Mesendoderm (in vitro differentiated cells): ENCODE measurements at regions not wholly inside any gene's neighbourhood (a gene's known extent, or its start where the extent isn't known, plus 50 kb on each side); places are given as distances from the start of the nearest gene placed in this dataset.

Experiments
- DNase-seq: peaks from one replicate; pipeline ENCODE4 v3.0.0; 2013
- H2AK5ac ChIP-seq: 2 replicates; pipeline ENCODE4 v1.6.1; 2013; ENCODE audit warnings: low read length, inconsistent platforms
- H2BK120ac ChIP-seq: 2 replicates; pipeline ENCODE4 v1.6.1; 2013; ENCODE audit warnings: low read depth, mild to moderate bottlenecking, low read length, moderate library complexity, mixed read lengths
- H2BK15ac ChIP-seq: replicated peaks from 2 replicates; pipeline ENCODE4 v1.6.1; 2013; ENCODE audit warnings: low read depth, mild to moderate bottlenecking, moderate library complexity
- H2BK5ac ChIP-seq: 2 replicates; pipeline ENCODE4 v1.6.1; 2013; ENCODE audit warnings: low read length, inconsistent platforms
- H3K18ac ChIP-seq: 2 replicates; pipeline ENCODE4 v1.6.1; 2013; ENCODE audit warnings: mild to moderate bottlenecking, low read length, mixed read lengths
- H3K23ac ChIP-seq: one replicate; pipeline ENCODE4 v1.6.1; 2013; ENCODE audit warnings: low read length
- H3K27ac ChIP-seq: 2 replicates; pipeline ENCODE4 v1.5.1; 2013; ENCODE audit warnings: low read depth, mild to moderate bottlenecking, inconsistent platforms, low read length, moderate library complexity
- H3K27me3 ChIP-seq: 2 replicates; pipeline ENCODE4 v1.6.1; 2013; ENCODE audit warnings: low read length, control low read depth, mild to moderate bottlenecking, inconsistent platforms; ENCODE audit not compliant: insufficient read depth, poor library complexity
- H3K36me3 ChIP-seq: 2 replicates; pipeline ENCODE4 v1.6.1; 2013; ENCODE audit warnings: low read length, inconsistent platforms; ENCODE audit not compliant: control insufficient read depth, insufficient read depth
- H3K4ac ChIP-seq: one replicate; pipeline ENCODE4 v1.6.1; 2013; ENCODE audit warnings: low read depth, mild to moderate bottlenecking, low read length, moderate library complexity
- H3K4me1 ChIP-seq: 2 replicates; pipeline ENCODE4 v1.6.1; 2013; ENCODE audit warnings: low read depth, low read length, inconsistent platforms; ENCODE audit not compliant: control insufficient read depth
- H3K4me2 ChIP-seq: 2 replicates; pipeline ENCODE4 v1.6.1; 2013; ENCODE audit warnings: low read length
- H3K4me3 ChIP-seq: 2 replicates; pipeline ENCODE4 v1.5.1; 2013; ENCODE audit warnings: mild to moderate bottlenecking, low read length
- H3K56ac ChIP-seq: one replicate; pipeline ENCODE4 v1.6.1; 2013; ENCODE audit warnings: low read length
- H3K79me1 ChIP-seq: 2 replicates; pipeline ENCODE4 v1.6.1; 2013; ENCODE audit warnings: low read length, inconsistent platforms
- H3K79me2 ChIP-seq: 2 replicates; pipeline ENCODE4 v1.6.1; 2013; ENCODE audit warnings: mild to moderate bottlenecking, low read length; ENCODE audit not compliant: control insufficient read depth, insufficient read depth
- H3K9ac ChIP-seq: 2 replicates; pipeline ENCODE4 v1.6.1; 2013; ENCODE audit warnings: low read length, inconsistent platforms
- H4K5ac ChIP-seq: one replicate; pipeline ENCODE4 v1.6.1; 2013; ENCODE audit warnings: low read length
- H4K8ac ChIP-seq: one replicate; pipeline ENCODE4 v1.6.1; 2013; ENCODE audit warnings: low read depth, mild to moderate bottlenecking, control low read depth, low read length, moderate library complexity
- WGBS: extraction: QIAGEN DNeasy Blood & Tissue Kit; methylation state at CpG from one replicate; pipeline ENCODE4 v1.1.7; 2013; ENCODE audit warnings: low lambda C conversion rate, missing lambda C conversion rate; ENCODE audit not compliant: insufficient coverage; ENCODE audit errors: extremely low coverage; 5-methylcytosine and 5-hydroxymethylcytosine counted together

DNA sequence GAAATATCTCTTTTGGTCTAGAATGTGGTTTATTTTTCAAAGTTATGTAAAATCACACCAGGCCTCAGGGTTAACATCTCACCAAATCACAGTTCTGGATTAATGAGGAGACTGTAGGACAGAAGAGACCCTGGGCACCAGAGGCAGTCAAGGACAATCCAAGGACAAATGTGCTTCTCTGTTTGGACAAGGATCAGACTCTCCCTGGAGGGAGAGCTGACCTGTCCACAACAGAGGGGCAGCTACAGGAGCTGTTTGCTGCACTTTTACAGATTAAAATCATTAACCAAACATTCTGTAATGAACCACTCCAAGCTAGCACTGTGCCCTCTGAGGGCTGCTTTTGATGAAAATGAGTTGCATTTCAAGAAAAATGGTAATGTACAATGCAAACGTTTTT, 690.6 kb upstream of the SLC8A1 start:
- Histone ChIP-seq H3K27ac (no peak overlapping the region), H3K36me3 (no peaks in the 10 kb centered on the region), H3K4ac (no peak overlapping the region), H3K56ac (no peak overlapping the region), H3K79me2 (no peaks in the 10 kb centered on the region), H3K23ac (no peak overlapping the region), H2BK5ac (no peak overlapping the region), H4K5ac (no peak overlapping the region), H2BK120ac (no peak overlapping the region), H3K18ac (no peak overlapping the region), H3K4me3 (no peak overlapping the region), H3K9ac (no peak overlapping the region), H3K4me1 (no peaks in the 10 kb centered on the region), H2AK5ac (no peak overlapping the region), H3K79me1 (no peaks in the 10 kb centered on the region), H2BK15ac (no peak overlapping the region), H3K4me2 (no peak overlapping the region), H4K8ac (no peak overlapping the region), H3K27me3 (no peaks in the 10 kb centered on the region)
- no CpG with 5 or more reads among the region's 1 CpG for WGBS
- no peak for DNase-seq

GRCh38 chr2:41145066-41145465, 693.2 kb upstream of the SLC8A1 start:
- H3K27me3 ChIP-seq: no peaks in the 10 kb centered on the region
- H2BK5ac ChIP-seq: no peak overlapping the region
- H2BK15ac ChIP-seq: no peak overlapping the region
- H3K36me3 ChIP-seq: no peaks in the 10 kb centered on the region
- H3K23ac ChIP-seq: no peak overlapping the region
- H3K18ac ChIP-seq: no peak overlapping the region
- H3K4me1 ChIP-seq: no peaks in the 10 kb centered on the region
- H2BK120ac ChIP-seq: no peak overlapping the region
- H2AK5ac ChIP-seq: no peak overlapping the region
- no peak overlapping the region for H4K5ac ChIP-seq
- no peak overlapping the region for H3K27ac ChIP-seq
- H3K9ac ChIP-seq: no peak overlapping the region
- H3K4me3 ChIP-seq: no peak overlapping the region
- no peak overlapping the region for H4K8ac ChIP-seq
- DNase-seq: no peak
- H3K4me2 ChIP-seq: no peak overlapping the region
- H3K79me2 ChIP-seq: no peaks in the 10 kb centered on the region
- H3K79me1 ChIP-seq: no peaks in the 10 kb centered on the region
- H3K56ac ChIP-seq: no peak overlapping the region
- H3K4ac ChIP-seq: no peak overlapping the region
- no CpG with 5 or more reads among the region's 1 CpG for WGBS

GRCh38 chr2:41149054-41149453, 697.2 kb upstream of the SLC8A1 start:
- no peak overlapping the region for H3K4me2 ChIP-seq
- no peak overlapping the region for H3K23ac ChIP-seq
- no peaks in the 10 kb centered on the region for H3K79me1 ChIP-seq
- no peak overlapping the region for H2BK5ac ChIP-seq
- no peak overlapping the region for H4K5ac ChIP-seq
- H2BK15ac ChIP-seq: no peak overlapping the region
- no peak overlapping the region for H3K18ac ChIP-seq
- no peak overlapping the region for H4K8ac ChIP-seq
- no peak overlapping the region for H3K4ac ChIP-seq
- H3K36me3 ChIP-seq: no peaks in the 10 kb centered on the region
- no peak overlapping the region for H3K56ac ChIP-seq
- H3K4me1 ChIP-seq: no peaks in the 10 kb centered on the region
- H3K27ac ChIP-seq: no peak overlapping the region
- DNase-seq: no peak
- H3K27me3 ChIP-seq: no peaks in the 10 kb centered on the region
- no peak overlapping the region for H3K9ac ChIP-seq
- no peak overlapping the region for H3K4me3 ChIP-seq
- no CpG with 5 or more reads among the region's 1 CpG for WGBS
- no peak overlapping the region for H2AK5ac ChIP-seq
- no peak overlapping the region for H2BK120ac ChIP-seq
- H3K79me2 ChIP-seq: no peaks in the 10 kb centered on the region

GRCh38 chr2:41151746-41152145, 699.9 kb upstream of the SLC8A1 start:
- Histone ChIP-seq H3K79me2 (no peaks in the 10 kb centered on the region), H3K4me1 (no peaks in the 10 kb centered on the region), H3K27me3 (no peaks in the 10 kb centered on the region), H2AK5ac (no peak overlapping the region), H3K79me1 (no peaks in the 10 kb centered on the region), H2BK120ac (no peak overlapping the region), H3K27ac (no peak overlapping the region), H2BK15ac (no peak overlapping the region), H2BK5ac (no peak overlapping the region), H3K18ac (no peak overlapping the region), H3K4me2 (no peak overlapping the region), H4K8ac (no peak overlapping the region), H3K56ac (no peak overlapping the region), H3K36me3 (no peaks in the 10 kb centered on the region), H3K9ac (no peak overlapping the region), H3K23ac (no peak overlapping the region), H3K4me3 (no peak overlapping the region), H4K5ac (no peak overlapping the region), H3K4ac (no peak overlapping the region)
- DNase-seq: no peak
- no CpG with 5 or more reads among the region's 4 CpGs for WGBS

DNA sequence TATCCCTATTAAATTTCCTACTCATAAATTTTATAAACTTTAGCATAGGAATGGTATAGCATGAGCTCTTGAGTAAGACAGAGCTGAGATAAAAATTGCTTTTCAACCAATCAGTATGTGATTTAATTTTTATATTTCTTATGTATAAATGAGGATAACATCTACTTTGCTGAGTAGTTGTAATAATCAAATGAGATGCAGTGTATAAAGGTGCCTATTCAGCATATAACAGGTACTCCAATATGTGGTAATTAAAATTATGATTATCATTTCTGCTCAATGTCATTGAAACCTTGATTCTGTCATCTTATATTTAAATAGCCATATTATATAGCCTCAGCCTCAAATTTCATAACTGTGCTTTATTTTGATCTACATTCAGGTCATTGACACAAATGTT, 700.4 kb upstream of the SLC8A1 start:
- Histone ChIP-seq H3K4me3 (no peak overlapping the region), H3K56ac (no peak overlapping the region), H3K79me2 (no peaks in the 10 kb centered on the region), H2BK120ac (no peak overlapping the region), H3K79me1 (no peaks in the 10 kb centered on the region), H3K4me2 (no peak overlapping the region), H3K18ac (no peak overlapping the region), H3K27me3 (no peaks in the 10 kb centered on the region), H3K23ac (no peak overlapping the region), H2BK15ac (no peak overlapping the region), H3K4me1 (no peaks in the 10 kb centered on the region), H3K4ac (no peak overlapping the region), H2BK5ac (no peak overlapping the region), H4K5ac (no peak overlapping the region), H3K36me3 (no peaks in the 10 kb centered on the region), H2AK5ac (no peak overlapping the region), H3K27ac (no peak overlapping the region), H4K8ac (no peak overlapping the region), H3K9ac (no peak overlapping the region)
- no peak for DNase-seq

DNA sequence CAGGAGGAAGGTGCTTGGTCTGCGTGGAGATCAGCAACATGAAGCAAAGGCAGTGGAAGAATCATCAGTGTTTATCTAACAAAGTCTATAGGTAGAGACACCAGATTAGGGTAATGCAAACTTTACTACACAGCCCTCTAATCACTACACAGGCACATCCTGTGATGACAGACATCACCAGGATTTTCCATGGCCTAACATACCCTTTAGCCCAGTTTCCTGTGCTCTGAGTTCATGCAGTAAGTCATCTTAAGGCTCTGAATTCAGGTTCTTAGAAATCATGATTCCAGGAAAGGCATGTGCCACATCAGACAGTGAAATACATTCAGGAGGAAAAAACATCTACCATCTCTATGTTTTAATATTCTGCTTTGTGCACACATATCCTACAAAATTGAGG, 708.5 kb upstream of the SLC8A1 start:
- WGBS: no CpG with 5 or more reads among the region's 1 CpG
- Histone ChIP-seq H3K4me2 (no peak overlapping the region), H2BK120ac (no peak overlapping the region), H4K8ac (no peak overlapping the region), H3K27me3 (no peaks in the 10 kb centered on the region), H3K23ac (no peak overlapping the region), H3K36me3 (no peaks in the 10 kb centered on the region), H4K5ac (no peak overlapping the region), H3K4me3 (no peak overlapping the region), H3K56ac (no peak overlapping the region), H3K79me2 (no peaks in the 10 kb centered on the region), H2BK5ac (no peak overlapping the region), H3K4ac (no peak overlapping the region), H3K9ac (no peak overlapping the region), H3K18ac (no peak overlapping the region), H2BK15ac (no peak overlapping the region), H3K79me1 (no peaks in the 10 kb centered on the region), H2AK5ac (no peak overlapping the region), H3K27ac (no peak overlapping the region), H3K4me1 (no peaks in the 10 kb centered on the region)
- peak; percentile 13 for DNase-seq
